K562 (cell line): ENCODE measurements at regions not wholly inside any gene's neighbourhood (a gene's known extent, or its start where the extent isn't known, plus 50 kb on each side); places are given as distances from the start of the nearest gene placed in this dataset.

Source experiments
- ATAC-seq: fragments of 200-7000 bp; cut with Tn5 transposase; 3 replicates; pipeline ENCODE4 v1.9.1; 2020; ENCODE audit warnings: moderate library complexity
- BruUV-seq: library from RNA; stranded (reverse); fragments of 400-500 nt; replicated peaks from 2 replicates; lab custom pipeline; 2021; lab: Mats Ljungman, UMichigan
- CTCF ChIA-PET: fragments of 300-600 bp; formaldehyde crosslinking; extraction: SDS; loops from one replicate; lab custom pipeline; 2021; ENCODE audit warnings: low intra/inter-chr PET ratio; lab: Yijun Ruan, JAX
- POLR2A ChIA-PET: fragments of 300-600, 350-650 bp; sonication (Branson Sonifier 250); formaldehyde crosslinking; extraction: SDS; loops from one replicate; lab custom pipeline; 2021; ENCODE audit warnings: antibody characterized with exemption, inconsistent platforms; lab: Yijun Ruan, JAX
- DNase-seq, 4 experiments: peaks; one replicate each; pipeline versions ENCODE4 v3.0.0 to v3.0.0-alpha.2; 2011 to 2018; ENCODE audit warnings: low spot score in 3 of 4, mixed read lengths in 3 of 4; ENCODE audit errors: extremely low read depth in 1 of 4
- FAIRE-seq: peaks from 2 replicates; lab custom pipeline; 2011; peaks lifted over from hg19 to GRCh38; lab: Jason Lieb, UNC
- H2AFZ ChIP-seq: 2 replicates; pipeline ENCODE4 v1.6.0; 2011; ENCODE audit warnings: low read depth, low read length, control low read depth, inconsistent platforms
- H3K27ac ChIP-seq: fragments of 200-600 bp; 3 replicates; pipeline ENCODE4 v1.8.0; 2011; ENCODE audit warnings: low read depth, mild to moderate bottlenecking, control low read depth, inconsistent platforms, low read length, moderate library complexity, mixed read lengths; ENCODE audit errors: extremely low read depth
- H3K27me3 ChIP-seq, 2 experiments: fragments of 300-600 bp in 1 of 2; 2 replicates in 1 of 2; 3 replicates in 1 of 2; pipeline versions ENCODE4 v1.6.0 to v1.8.0; 2011; ENCODE audit warnings: inconsistent platforms in 2 of 2, low read length in 2 of 2, mild to moderate bottlenecking in 1 of 2, mixed read lengths in 1 of 2, moderate library complexity in 1 of 2; ENCODE audit not compliant: control insufficient read depth in 2 of 2, insufficient read depth in 2 of 2
- H3K36me3 ChIP-seq: fragments of 300-600 bp; 3 replicates; pipeline ENCODE4 v1.8.0; 2011; ENCODE audit warnings: mild to moderate bottlenecking, low read length, inconsistent platforms; ENCODE audit not compliant: control insufficient read depth, insufficient read depth
- H3K4me1 ChIP-seq, 2 experiments: fragments of 200-600 bp in 1 of 2; replicated peaks in 1 of 2; 2 replicates in 1 of 2; 3 replicates in 1 of 2; pipeline versions ENCODE4 v1.5.1 to v1.8.0; 2011; ENCODE audit warnings: inconsistent platforms in 2 of 2, low read length in 2 of 2, mild to moderate bottlenecking in 1 of 2, mixed read lengths in 1 of 2, moderate library complexity in 1 of 2; ENCODE audit not compliant: control insufficient read depth in 2 of 2, insufficient read depth in 2 of 2
- H3K4me2 ChIP-seq: 2 replicates; pipeline ENCODE4 v1.6.1; 2011; ENCODE audit warnings: low read length, control low read depth, inconsistent platforms, mixed read lengths; ENCODE audit not compliant: insufficient read depth
- H3K4me3 ChIP-seq: fragments of 200-600 bp; sonication (generic), shearing (Covaris generic); 2 replicates; pipeline ENCODE4 v1.5.1; 2016; ENCODE audit warnings: control low read depth, inconsistent platforms
- H3K79me2 ChIP-seq: fragments of 200-600 bp; 3 replicates; pipeline ENCODE4 v1.8.0; 2011; ENCODE audit warnings: low read length, inconsistent platforms; ENCODE audit not compliant: control insufficient read depth, insufficient read depth
- H3K9ac ChIP-seq, 2 experiments: 2 replicates each; pipeline versions ENCODE4 v1.6.0 to v1.6.1; 2011; ENCODE audit warnings: low read depth in 2 of 2, low read length in 2 of 2, control low read depth in 1 of 2, inconsistent platforms in 1 of 2, mild to moderate bottlenecking in 1 of 2, mixed read lengths in 1 of 2; ENCODE audit not compliant: insufficient read depth in 1 of 2
- H3K9me1 ChIP-seq: one replicate; pipeline ENCODE4 v1.6.0; 2011; ENCODE audit warnings: inconsistent platforms, mild to moderate bottlenecking, low read length, moderate library complexity; ENCODE audit not compliant: control insufficient read depth, insufficient read depth
- H3K9me3 ChIP-seq: replicated peaks from 2 replicates; pipeline ENCODE4 v1.5.1; 2011; ENCODE audit warnings: low read depth, low read length, inconsistent platforms; ENCODE audit not compliant: control insufficient read depth, insufficient read depth
- H4K20me1 ChIP-seq: replicated peaks from 2 replicates; pipeline ENCODE4 v1.6.1; 2011; ENCODE audit warnings: low read length, inconsistent platforms, mixed read lengths; ENCODE audit not compliant: control insufficient read depth, insufficient read depth
- BDP1 ChIP-seq: IDR thresholded peaks from 3 replicates; pipeline ENCODE4 v1.6.1; 2011; ENCODE audit not compliant: insufficient read length, insufficient read depth
- CBFA2T2 ChIP-seq: fragments of 450-650 bp; conservative IDR thresholded peaks from 2 replicates; pipeline ENCODE4 v1.6.1; 2017; ENCODE audit warnings: mild to moderate bottlenecking
- CBX2 ChIP-seq: fragments of 200-600 bp; sonication (generic); IDR thresholded peaks from one replicate; pipeline ENCODE4 v1.6.1; 2012; ENCODE audit warnings: mild to moderate bottlenecking, low read length, inconsistent platforms; ENCODE audit not compliant: insufficient read depth, poor library complexity, severe bottlenecking
- CCNT2 ChIP-seq: IDR thresholded peaks from 2 replicates; pipeline ENCODE4 v1.6.1; 2011; ENCODE audit warnings: borderline replicate concordance, low read depth, mild to moderate bottlenecking, moderate library complexity, mixed read lengths, low read length; ENCODE audit not compliant: insufficient read length; ENCODE audit errors: extremely low read depth
- HLTF ChIP-seq: fragments of 450-650 bp; IDR thresholded peaks from 2 replicates; pipeline ENCODE4 v1.6.1; 2016
- JUN ChIP-seq, 2 experiments: sonication (generic) in 1 of 2; formaldehyde crosslinking in 1 of 2; IDR thresholded peaks; 2 replicates each; pipeline versions ENCODE4 v1.6.1 to v1.8.0; 2012 to 2022; ENCODE audit warnings: borderline replicate concordance in 2 of 2, mild to moderate bottlenecking in 2 of 2, improper control_type of control experiment in 1 of 2, low read depth in 1 of 2, low read length in 1 of 2, missing genetic modification reagents in 1 of 2
- PRMT5 ChIP-seq: sonication (generic); formaldehyde crosslinking; IDR thresholded peaks from 2 replicates; pipeline ENCODE4 v1.5.0; 2020; ENCODE audit warnings: missing genetic modification reagents
- PYGO2 ChIP-seq: fragments of 450-650 bp; IDR thresholded peaks from 2 replicates; pipeline ENCODE4 v1.6.1; 2016; ENCODE audit warnings: mild to moderate bottlenecking, missing genetic modification characterization, moderate library complexity, missing compliant biosample characterization
- U2AF1 ChIP-seq: fragments of 200-400 bp; formaldehyde crosslinking; optimal IDR thresholded peaks from 2 replicates; pipeline ENCODE3; 2017; ENCODE audit warnings: mild to moderate bottlenecking, low read depth, low read length, moderate library complexity
- ZNF41 ChIP-seq: fragments of 250-450 bp; sonication (Bioruptor Pico); conservative IDR thresholded peaks from 2 replicates; pipeline ENCODE4 v1.4.0; 2020; ENCODE audit warnings: mild to moderate bottlenecking
- WGBS: fragments of 100-300 bp; shearing (Covaris generic); methylation state at CpG from one replicate; pipeline ENCODE4 v1.1.6; 2016; ENCODE audit warnings: low coverage, mixed read lengths; ENCODE audit not compliant: insufficient coverage; ENCODE audit errors: missing lambda C conversion rate; 5-methylcytosine and 5-hydroxymethylcytosine counted together
- in situ Hi-C: fragments of 300-500 bp; cut with MboI; formaldehyde crosslinking; loops from 4 replicates; pipeline ENCODE4 v1.15.0; 2018; ENCODE audit warnings: inconsistent platforms, mixed read lengths
- intact Hi-C: fragments of 100-400 bp; cut with micrococcal nuclease; formaldehyde crosslinking; loops from 2 replicates; pipeline ENCODE4 v1.14.2; 2022
- TF ChIP-seq, protein P1 (sequence below): fragments of 450-650 bp; IDR thresholded peaks from 2 replicates; pipeline ENCODE4 v1.6.1; 2016; ENCODE audit warnings: mild to moderate bottlenecking
- TF ChIP-seq, protein P2 (sequence below): sonication (generic); formaldehyde crosslinking; IDR thresholded peaks from 2 replicates; pipeline ENCODE4 v1.8.1; 2022; ENCODE audit warnings: missing genetic modification reagents
- TF ChIP-seq, protein P3 (sequence below): fragments of 450-650 bp; conservative IDR thresholded peaks from 2 replicates; pipeline ENCODE4 v1.6.1; 2016; ENCODE audit warnings: missing genetic modification characterization, low read depth, mild to moderate bottlenecking, control low read depth, missing compliant biosample characterization
- TF ChIP-seq, protein P4 (sequence below), 2 experiments: fragments of 200-800 bp in 1 of 2; sonication (Bioruptor generic) in 1 of 2; sonication (generic) in 1 of 2; formaldehyde crosslinking in 1 of 2; IDR thresholded peaks in 1 of 2; conservative IDR thresholded peaks in 1 of 2; 2 replicates each; pipeline versions ENCODE4 v1.5.0 to v1.6.1; 2016 to 2020; ENCODE audit warnings: missing compliant biosample characterization in 1 of 2, missing genetic modification characterization in 1 of 2, missing genetic modification reagents in 1 of 2

DNA sequence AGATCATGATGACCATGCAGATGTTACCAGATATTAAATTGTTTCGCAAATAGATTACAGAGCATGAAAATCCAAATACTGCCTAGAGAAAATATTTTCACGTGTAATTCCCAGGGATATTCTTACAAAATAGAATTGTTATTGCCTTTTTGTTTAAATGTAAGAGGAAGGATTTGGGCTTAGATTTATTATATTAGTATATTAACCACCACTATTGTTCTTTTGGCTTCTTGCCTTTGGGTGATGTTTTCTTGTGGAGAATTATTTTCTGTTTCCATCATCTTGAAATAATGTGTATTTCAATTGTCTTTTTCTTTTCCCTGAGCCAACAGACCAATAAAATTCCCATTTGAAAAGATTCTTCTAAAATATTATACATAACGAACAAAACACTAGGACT lies 109.7 kb upstream of the NUDT7 start (continued):
- TF ChIP-seq CCNT2 (no peak), U2AF1 (no peak)

DNA sequence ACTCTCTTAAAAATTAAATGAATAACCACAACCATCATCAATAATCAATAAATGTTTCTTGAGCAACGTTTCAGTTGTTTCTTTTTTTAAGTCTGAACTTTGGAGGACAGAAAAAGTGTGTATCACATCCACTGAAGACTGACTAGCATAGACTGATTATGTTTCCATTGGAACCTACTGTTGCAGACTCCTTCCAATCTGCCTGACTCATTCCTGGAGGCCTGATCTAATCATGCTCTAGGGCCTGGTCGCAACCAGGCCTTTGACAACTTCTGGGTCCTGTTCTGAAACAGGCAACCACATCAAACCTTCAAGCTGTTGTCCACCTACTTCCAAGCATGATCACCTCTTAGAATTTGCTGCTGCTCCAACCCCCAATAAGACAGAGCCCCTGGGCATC lies 109.2 kb upstream of the NUDT7 start:
- Histone ChIP-seq H3K9me3 (no peaks in the 10 kb centered on the region), H3K9ac (no peak overlapping the region), H2AFZ (no peak overlapping the region), H3K4me2 (no peak overlapping the region), H4K20me1 (no peaks in the 10 kb centered on the region), H3K9me1 (no peaks in the 10 kb centered on the region), H3K4me3 (no peak overlapping the region), H3K79me2 (no peaks in the 10 kb centered on the region), H3K27ac (no peak overlapping the region), H3K36me3 (no peaks in the 10 kb centered on the region), H3K4me1 (no peaks in the 10 kb centered on the region), H3K27me3 (no peaks in the 10 kb centered on the region)
- intact Hi-C loops, result no loop called here
- DNase-seq (no peak), ATAC-seq (no peak), FAIRE-seq (no peak)
- ChIA-PET POLR2A (no interaction called here), CTCF (no interaction called here)
- no TSS peak for BruUV-seq
- in situ Hi-C loops, result no loop called here
- 0% methylated on average over 2 of the region's 2 CpGs for WGBS
- no peak for TF ChIP-seq PRMT5 (CRISPR knock-in tag)
- no peak for TF ChIP-seq JUN (IDR thresholded peaks at IDR 0.05; ENCODE audit: borderline replicate concordance, low read depth, low read length)
- no peak for TF ChIP-seq JUN (CRISPR knock-in tag; IDR thresholded peaks at IDR 0.05; ENCODE audit: borderline replicate concordance)
- no peak for TF ChIP-seq CBFA2T2
- TF ChIP-seq HLTF, result no peak
- no peak for TF ChIP-seq PYGO2 (tag)
- TF ChIP-seq BDP1, result no peak
- TF ChIP-seq ZNF41 (CRISPR knock-in tag), result no peak
- TF ChIP-seq, protein P1, sequence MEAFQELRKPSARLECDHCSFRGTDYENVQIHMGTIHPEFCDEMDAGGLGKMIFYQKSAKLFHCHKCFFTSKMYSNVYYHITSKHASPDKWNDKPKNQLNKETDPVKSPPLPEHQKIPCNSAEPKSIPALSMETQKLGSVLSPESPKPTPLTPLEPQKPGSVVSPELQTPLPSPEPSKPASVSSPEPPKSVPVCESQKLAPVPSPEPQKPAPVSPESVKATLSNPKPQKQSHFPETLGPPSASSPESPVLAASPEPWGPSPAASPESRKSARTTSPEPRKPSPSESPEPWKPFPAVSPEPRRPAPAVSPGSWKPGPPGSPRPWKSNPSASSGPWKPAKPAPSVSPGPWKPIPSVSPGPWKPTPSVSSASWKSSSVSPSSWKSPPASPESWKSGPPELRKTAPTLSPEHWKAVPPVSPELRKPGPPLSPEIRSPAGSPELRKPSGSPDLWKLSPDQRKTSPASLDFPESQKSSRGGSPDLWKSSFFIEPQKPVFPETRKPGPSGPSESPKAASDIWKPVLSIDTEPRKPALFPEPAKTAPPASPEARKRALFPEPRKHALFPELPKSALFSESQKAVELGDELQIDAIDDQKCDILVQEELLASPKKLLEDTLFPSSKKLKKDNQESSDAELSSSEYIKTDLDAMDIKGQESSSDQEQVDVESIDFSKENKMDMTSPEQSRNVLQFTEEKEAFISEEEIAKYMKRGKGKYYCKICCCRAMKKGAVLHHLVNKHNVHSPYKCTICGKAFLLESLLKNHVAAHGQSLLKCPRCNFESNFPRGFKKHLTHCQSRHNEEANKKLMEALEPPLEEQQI, result no peak
- TF ChIP-seq, protein P2, sequence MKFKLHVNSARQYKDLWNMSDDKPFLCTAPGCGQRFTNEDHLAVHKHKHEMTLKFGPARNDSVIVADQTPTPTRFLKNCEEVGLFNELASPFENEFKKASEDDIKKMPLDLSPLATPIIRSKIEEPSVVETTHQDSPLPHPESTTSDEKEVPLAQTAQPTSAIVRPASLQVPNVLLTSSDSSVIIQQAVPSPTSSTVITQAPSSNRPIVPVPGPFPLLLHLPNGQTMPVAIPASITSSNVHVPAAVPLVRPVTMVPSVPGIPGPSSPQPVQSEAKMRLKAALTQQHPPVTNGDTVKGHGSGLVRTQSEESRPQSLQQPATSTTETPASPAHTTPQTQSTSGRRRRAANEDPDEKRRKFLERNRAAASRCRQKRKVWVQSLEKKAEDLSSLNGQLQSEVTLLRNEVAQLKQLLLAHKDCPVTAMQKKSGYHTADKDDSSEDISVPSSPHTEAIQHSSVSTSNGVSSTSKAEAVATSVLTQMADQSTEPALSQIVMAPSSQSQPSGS (CRISPR knock-in tag), result no peak
- TF ChIP-seq, protein P3, sequence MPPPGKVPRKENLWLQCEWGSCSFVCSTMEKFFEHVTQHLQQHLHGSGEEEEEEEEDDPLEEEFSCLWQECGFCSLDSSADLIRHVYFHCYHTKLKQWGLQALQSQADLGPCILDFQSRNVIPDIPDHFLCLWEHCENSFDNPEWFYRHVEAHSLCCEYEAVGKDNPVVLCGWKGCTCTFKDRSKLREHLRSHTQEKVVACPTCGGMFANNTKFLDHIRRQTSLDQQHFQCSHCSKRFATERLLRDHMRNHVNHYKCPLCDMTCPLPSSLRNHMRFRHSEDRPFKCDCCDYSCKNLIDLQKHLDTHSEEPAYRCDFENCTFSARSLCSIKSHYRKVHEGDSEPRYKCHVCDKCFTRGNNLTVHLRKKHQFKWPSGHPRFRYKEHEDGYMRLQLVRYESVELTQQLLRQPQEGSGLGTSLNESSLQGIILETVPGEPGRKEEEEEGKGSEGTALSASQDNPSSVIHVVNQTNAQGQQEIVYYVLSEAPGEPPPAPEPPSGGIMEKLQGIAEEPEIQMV (tag), result no peak
- TF ChIP-seq, protein P4, sequence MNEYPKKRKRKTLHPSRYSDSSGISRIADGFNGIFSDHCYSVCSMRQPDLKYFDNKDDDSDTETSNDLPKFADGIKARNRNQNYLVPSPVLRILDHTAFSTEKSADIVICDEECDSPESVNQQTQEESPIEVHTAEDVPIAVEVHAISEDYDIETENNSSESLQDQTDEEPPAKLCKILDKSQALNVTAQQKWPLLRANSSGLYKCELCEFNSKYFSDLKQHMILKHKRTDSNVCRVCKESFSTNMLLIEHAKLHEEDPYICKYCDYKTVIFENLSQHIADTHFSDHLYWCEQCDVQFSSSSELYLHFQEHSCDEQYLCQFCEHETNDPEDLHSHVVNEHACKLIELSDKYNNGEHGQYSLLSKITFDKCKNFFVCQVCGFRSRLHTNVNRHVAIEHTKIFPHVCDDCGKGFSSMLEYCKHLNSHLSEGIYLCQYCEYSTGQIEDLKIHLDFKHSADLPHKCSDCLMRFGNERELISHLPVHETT (CRISPR knock-in tag; conservative IDR thresholded peaks at IDR 0.05 in 1 of 2, IDR thresholded peaks at IDR 0.05 in 1 of 2), result no peak
- no peak for TF ChIP-seq CBX2
